Activated CD8-positive, alpha-beta memory T cell treated with anti-CD3 and anti-CD28 coated beads for 1 hour (primary cell): ENCODE measurements at regions not wholly inside any gene's neighbourhood (a gene's known extent, or its start where the extent isn't known, plus 50 kb on each side); places are given as distances from the start of the nearest gene placed in this dataset.
"Not testable (repeated sequence)": the region's sequence is repeated elsewhere in the genome, so short reads cannot be mapped to it uniquely, and the experiment has no call there.

Experiments
- DNase-seq, 2 donors: peaks; one replicate each; pipeline ENCODE4 v3.0.0-alpha.2; 2020; ENCODE audit warnings: low read depth in 1 of 2; ENCODE audit errors: extremely low read depth in 1 of 2

- no peak for DNase-seq
Measured at GRCh38 chr6:139903411-139904157, 529.1 kb upstream of the CITED2 start.

GRCh38 chr6:139895205-139895793 lies 520.9 kb upstream of the CITED2 start:
- no peak for DNase-seq

GRCh38 chr6:139894271-139894670 lies 519.8 kb upstream of the CITED2 start:
- no peak for DNase-seq

- DNase-seq, result no peak
Measured at GRCh38 chr6:139891471-139891870, 517.0 kb upstream of the CITED2 start.

- DNase-seq, result no peak
Measured at GRCh38 chr6:139888681-139889122, 514.3 kb upstream of the CITED2 start.

- no peak for DNase-seq
Measured at GRCh38 chr6:139887275-139887674, 512.8 kb upstream of the CITED2 start.

GRCh38 chr6:139886396-139886795 lies 511.9 kb upstream of the CITED2 start:
- DNase-seq, result no peak

- DNase-seq, result no peak
Measured at GRCh38 chr6:139885909-139886308, 511.5 kb upstream of the CITED2 start.

GRCh38 chr6:139883776-139884175 lies 509.3 kb upstream of the CITED2 start:
- DNase-seq, result no peak

GRCh38 chr6:139882977-139883728 lies 508.7 kb upstream of the CITED2 start:
- no peak for DNase-seq

- no peak for DNase-seq
Measured at GRCh38 chr6:139882234-139882633, 507.8 kb upstream of the CITED2 start.

- DNase-seq, result no peak
Measured at GRCh38 chr6:139881728-139882211, 507.3 kb upstream of the CITED2 start.

GRCh38 chr6:139881236-139881635 lies 506.8 kb upstream of the CITED2 start:
- no peak for DNase-seq

- no peak for DNase-seq
Measured at GRCh38 chr6:139879823-139880356, 505.4 kb upstream of the CITED2 start.

- DNase-seq, result not testable (repeated sequence)
Measured at GRCh38 chr6:139879241-139879640, 504.8 kb upstream of the CITED2 start.

GRCh38 chr6:139877828-139878405 lies 503.5 kb upstream of the CITED2 start:
- no peak for DNase-seq

GRCh38 chr6:139872665-139873064 lies 498.2 kb upstream of the CITED2 start:
- no peak for DNase-seq

GRCh38 chr6:139871803-139872510 lies 497.5 kb upstream of the CITED2 start:
- no peak for DNase-seq

GRCh38 chr6:139871165-139871710 lies 496.8 kb upstream of the CITED2 start:
- DNase-seq, result no peak

- no peak for DNase-seq
Measured at GRCh38 chr6:139868576-139868975, 494.1 kb upstream of the CITED2 start.
